ENCODE measurements at regions not wholly inside any gene's neighbourhood (a gene's known extent, or its start where the extent isn't known, plus 50 kb on each side); places are given as distances from the start of the nearest gene placed in this dataset.

- intact Hi-C loops (cut with micrococcal nuclease; ENCODE audit: unreplicated experiment): no loop called here
- BruUV-seq (replicated peaks): no TSS peak
- CTCF ChIA-PET: no interaction called here
- H3K36me3 Mint-ChIP-seq (ENCODE audit: insufficient read depth, unreplicated experiment): no peaks in the 10 kb centered on the region
- no peak for TF ChIP-seq CTCF (IDR thresholded peaks at IDR 0.05; ENCODE audit: unreplicated experiment)
- peaks cover 7% of the 10 kb centered on the region for H3K9me3 Mint-ChIP-seq (ENCODE audit: low read depth, unreplicated experiment)
- peaks cover 13% of the 10 kb centered on the region for H3K4me1 Mint-ChIP-seq (ENCODE audit: low read depth, unreplicated experiment)
- no peak overlapping the region for H3K4me3 Mint-ChIP-seq (ENCODE audit: low read depth, unreplicated experiment)
- H3K27ac Mint-ChIP-seq (ENCODE audit: unreplicated experiment): no peak overlapping the region
- DNase-seq: no peak
- H3K27me3 Mint-ChIP-seq (ENCODE audit: unreplicated experiment): no peaks in the 10 kb centered on the region
These were observed 588.9 kb downstream of the NR2F1-AS1 start for GRCh38 chr5:92992073-92992472.

- H3K9me3 Mint-ChIP-seq (ENCODE audit: low read depth, unreplicated experiment): peaks cover 7% of the 10 kb centered on the region
- no peaks in the 10 kb centered on the region for H3K27me3 Mint-ChIP-seq (ENCODE audit: unreplicated experiment)
- no peaks in the 10 kb centered on the region for H3K36me3 Mint-ChIP-seq (ENCODE audit: insufficient read depth, unreplicated experiment)
- intact Hi-C loops (cut with micrococcal nuclease; ENCODE audit: unreplicated experiment): no loop called here
- H3K27ac Mint-ChIP-seq (ENCODE audit: unreplicated experiment): no peak overlapping the region
- TF ChIP-seq CTCF (IDR thresholded peaks at IDR 0.05; ENCODE audit: unreplicated experiment): no peak
- no peak overlapping the region for H3K4me3 Mint-ChIP-seq (ENCODE audit: low read depth, unreplicated experiment)
- H3K4me1 Mint-ChIP-seq (ENCODE audit: low read depth, unreplicated experiment): peaks cover 13% of the 10 kb centered on the region
- BruUV-seq (replicated peaks): no TSS peak
- DNase-seq: no peak
- CTCF ChIA-PET: no interaction called here
These were observed 589.4 kb downstream of the NR2F1-AS1 start for GRCh38 chr5:92991581-92992067.

- BruUV-seq (replicated peaks): no TSS peak
- peaks cover 7% of the 10 kb centered on the region for H3K9me3 Mint-ChIP-seq (ENCODE audit: low read depth, unreplicated experiment)
- intact Hi-C loops (cut with micrococcal nuclease; ENCODE audit: unreplicated experiment): no loop called here
- DNase-seq: no peak
- no peak overlapping the region for H3K27ac Mint-ChIP-seq (ENCODE audit: unreplicated experiment)
- H3K4me1 Mint-ChIP-seq (ENCODE audit: low read depth, unreplicated experiment): peaks cover 13% of the 10 kb centered on the region
- H3K4me3 Mint-ChIP-seq (ENCODE audit: low read depth, unreplicated experiment): no peak overlapping the region
- CTCF ChIA-PET: no interaction called here
- H3K27me3 Mint-ChIP-seq (ENCODE audit: unreplicated experiment): no peaks in the 10 kb centered on the region
- TF ChIP-seq CTCF (IDR thresholded peaks at IDR 0.05; ENCODE audit: unreplicated experiment): no peak
- H3K36me3 Mint-ChIP-seq (ENCODE audit: insufficient read depth, unreplicated experiment): no peaks in the 10 kb centered on the region
These were observed 590.2 kb downstream of the NR2F1-AS1 start for GRCh38 chr5:92990771-92991170.

- TF ChIP-seq CTCF (IDR thresholded peaks at IDR 0.05; ENCODE audit: unreplicated experiment): no peak
- BruUV-seq (replicated peaks): no TSS peak
- no peak overlapping the region for H3K27ac Mint-ChIP-seq (ENCODE audit: unreplicated experiment)
- CTCF ChIA-PET: no interaction called here
- no peak overlapping the region for H3K4me3 Mint-ChIP-seq (ENCODE audit: low read depth, unreplicated experiment)
- DNase-seq: no peak
- intact Hi-C loops (cut with micrococcal nuclease; ENCODE audit: unreplicated experiment): no loop called here
- no peaks in the 10 kb centered on the region for H3K36me3 Mint-ChIP-seq (ENCODE audit: insufficient read depth, unreplicated experiment)
- peaks cover 19% of the 10 kb centered on the region for H3K4me1 Mint-ChIP-seq (ENCODE audit: low read depth, unreplicated experiment)
- H3K27me3 Mint-ChIP-seq (ENCODE audit: unreplicated experiment): no peaks in the 10 kb centered on the region
- peaks cover 9% of the 10 kb centered on the region for H3K9me3 Mint-ChIP-seq (ENCODE audit: low read depth, unreplicated experiment)
These were observed 600.0 kb downstream of the NR2F1-AS1 start for GRCh38 chr5:92981001-92981400.
